RWPE1 (cell line): ENCODE measurements at regions not wholly inside any gene's neighbourhood (a gene's known extent, or its start where the extent isn't known, plus 50 kb on each side); places are given as distances from the start of the nearest gene placed in this dataset.

Experiments
- CTCF ChIA-PET: fragments of 350-600 bp; sonication (Branson Sonifier 250); formaldehyde crosslinking; extraction: SDS; loops from one replicate; lab custom pipeline; 2021; lab: Yijun Ruan, JAX
- POLR2A ChIA-PET: fragments of 400-600 bp; formaldehyde crosslinking; extraction: SDS; loops from one replicate; lab custom pipeline; 2020; ENCODE audit warnings: antibody characterized with exemption; ENCODE audit not compliant: low non-redundant PET; lab: Yijun Ruan, JAX
- DNase-seq: peaks from one replicate; pipeline ENCODE4 v3.0.0; 2012; ENCODE audit warnings: low spot score
- H3K27ac ChIP-seq: fragments of 450-650 bp; 2 replicates; pipeline ENCODE4 v1.5.1; 2017
- CTCF ChIP-seq: fragments of 450-650 bp; conservative IDR thresholded peaks from 2 replicates; pipeline ENCODE4 v1.5.1; 2017; ENCODE audit warnings: low read depth, mild to moderate bottlenecking

GRCh38 chr3:107239703-107240102 is 137.5 kb upstream of the CCDC54 start:
- H3K27ac ChIP-seq = peak overlapping the region; percentile 80
- no peak for TF ChIP-seq CTCF
- POLR2A ChIA-PET = no interaction called here
- CTCF ChIA-PET = no interaction called here
- DNase-seq = no peak

GRCh38 chr3:107240183-107241091 is 136.8 kb upstream of the CCDC54 start:
- DNase-seq = peak; percentile 79
- no peak for TF ChIP-seq CTCF
- peak overlapping the region; percentile 80 for H3K27ac ChIP-seq
- POLR2A ChIA-PET = no interaction called here
- CTCF ChIA-PET = interaction anchor here (0.7 kb wide), 1 partner anchor 181 kb away, joined by 3 read pairs; no protein-coding TSS in a partner anchor

GRCh38 chr3:107241217-107241616 is 136.0 kb upstream of the CCDC54 start:
- no peak for TF ChIP-seq CTCF
- POLR2A ChIA-PET = no interaction called here
- CTCF ChIA-PET = interaction anchor here (0.6 to 0.7 kb wide), 5 partner anchors 180 to 687 kb away, joined by 3 read pairs; no protein-coding TSS in a partner anchor
- peak; percentile 54 for DNase-seq
- H3K27ac ChIP-seq = peak overlapping the region; percentile 80

GRCh38 chr3:107242579-107242978 is 134.7 kb upstream of the CCDC54 start:
- ChIA-PET CTCF (no interaction called here), POLR2A (no interaction called here)
- H3K27ac ChIP-seq = no peak overlapping the region
- no peak for TF ChIP-seq CTCF
- DNase-seq = no peak

GRCh38 chr3:107247116-107247515 is 130.1 kb upstream of the CCDC54 start:
- no peak for DNase-seq
- TF ChIP-seq CTCF = no peak
- POLR2A ChIA-PET = no interaction called here
- CTCF ChIA-PET = no interaction called here
- H3K27ac ChIP-seq = no peak overlapping the region

- CTCF ChIA-PET = no interaction called here
- DNase-seq = no peak
- no peak overlapping the region for H3K27ac ChIP-seq
- TF ChIP-seq CTCF = no peak
- POLR2A ChIA-PET = no interaction called here
Measured at GRCh38 chr3:107249132-107249531, 128.1 kb upstream of the CCDC54 start.
